ENCODE measurements at regions not wholly inside any gene's neighbourhood (a gene's known extent, or its start where the extent isn't known, plus 50 kb on each side); places are given as distances from the start of the nearest gene placed in this dataset.

GRCh38 chr9:79215821-79216220, 355.9 kb upstream of the TLE4 start:
- Histone ChIP-seq H3K9me3 (ENCODE audit: control insufficient read depth in 2 of 2, low read length in 2 of 2) (no peaks in the 10 kb centered on the region), H3K4me3 (ENCODE audit: low read length in 2 of 2) (no peak overlapping the region), H3K27ac (ENCODE audit: low read depth in 2 of 2, low read length in 2 of 2) (no peak overlapping the region), H3K27me3 (ENCODE audit: control insufficient read depth in 2 of 2, insufficient read depth in 2 of 2, low read length in 2 of 2) (no peaks in the 10 kb centered on the region), H3K9ac (ENCODE audit: low read depth in 1 of 2, low read length in 2 of 2) (no peak overlapping the region), H3K36me3 (ENCODE audit: control insufficient read depth in 2 of 2, insufficient read depth in 2 of 2, low read length in 2 of 2) (no peaks in the 10 kb centered on the region), H3K4me1 (ENCODE audit: control insufficient read depth in 2 of 2, insufficient read depth in 2 of 2, low read length in 2 of 2) (no peaks in the 10 kb centered on the region)

- no peaks in the 10 kb centered on the region for H3K4me1 ChIP-seq (ENCODE audit: control insufficient read depth in 2 of 2, insufficient read depth in 2 of 2, low read length in 2 of 2)
These were observed 351.5 kb upstream of the TLE4 start for GRCh38 chr9:79220251-79220650.

GRCh38 chr9:79220666-79221065, 351.1 kb upstream of the TLE4 start:
- Histone ChIP-seq H3K4me1 (ENCODE audit: control insufficient read depth in 2 of 2, insufficient read depth in 2 of 2, low read length in 2 of 2) (no peaks in the 10 kb centered on the region), H3K4me3 (ENCODE audit: low read length in 2 of 2) (no peak overlapping the region), H3K27ac (ENCODE audit: low read depth in 2 of 2, low read length in 2 of 2) (no peak overlapping the region), H3K9ac (ENCODE audit: low read depth in 1 of 2, low read length in 2 of 2) (no peak overlapping the region), H3K9me3 (ENCODE audit: control insufficient read depth in 2 of 2, low read length in 2 of 2) (no peaks in the 10 kb centered on the region), H3K27me3 (ENCODE audit: control insufficient read depth in 2 of 2, insufficient read depth in 2 of 2, low read length in 2 of 2) (no peaks in the 10 kb centered on the region), H3K36me3 (ENCODE audit: control insufficient read depth in 2 of 2, insufficient read depth in 2 of 2, low read length in 2 of 2) (no peaks in the 10 kb centered on the region)

More at GRCh38 chr9:79220251-79220650, 351.5 kb upstream of the TLE4 start:
- no peak overlapping the region for H3K27ac ChIP-seq (ENCODE audit: low read depth in 2 of 2, low read length in 2 of 2)
- no peaks in the 10 kb centered on the region for H3K36me3 ChIP-seq (ENCODE audit: control insufficient read depth in 2 of 2, insufficient read depth in 2 of 2, low read length in 2 of 2)
- no peak overlapping the region for H3K4me3 ChIP-seq (ENCODE audit: low read length in 2 of 2)
- no peaks in the 10 kb centered on the region for H3K9me3 ChIP-seq (ENCODE audit: control insufficient read depth in 2 of 2, low read length in 2 of 2)
- H3K27me3 ChIP-seq (ENCODE audit: control insufficient read depth in 2 of 2, insufficient read depth in 2 of 2, low read length in 2 of 2): no peaks in the 10 kb centered on the region
- H3K9ac ChIP-seq (ENCODE audit: low read depth in 1 of 2, low read length in 2 of 2): no peak overlapping the region

GRCh38 chr9:79221084-79221483, 350.7 kb upstream of the TLE4 start:
- Histone ChIP-seq H3K27me3 (ENCODE audit: control insufficient read depth in 2 of 2, insufficient read depth in 2 of 2, low read length in 2 of 2) (no peaks in the 10 kb centered on the region), H3K4me1 (ENCODE audit: control insufficient read depth in 2 of 2, insufficient read depth in 2 of 2, low read length in 2 of 2) (no peaks in the 10 kb centered on the region), H3K36me3 (ENCODE audit: control insufficient read depth in 2 of 2, insufficient read depth in 2 of 2, low read length in 2 of 2) (no peaks in the 10 kb centered on the region), H3K27ac (ENCODE audit: low read depth in 2 of 2, low read length in 2 of 2) (no peak overlapping the region), H3K4me3 (ENCODE audit: low read length in 2 of 2) (no peak overlapping the region), H3K9me3 (ENCODE audit: control insufficient read depth in 2 of 2, low read length in 2 of 2) (no peaks in the 10 kb centered on the region), H3K9ac (ENCODE audit: low read depth in 1 of 2, low read length in 2 of 2) (no peak overlapping the region)

GRCh38 chr9:79222483-79222882, 349.3 kb upstream of the TLE4 start:
- Histone ChIP-seq H3K27me3 (ENCODE audit: control insufficient read depth in 2 of 2, insufficient read depth in 2 of 2, low read length in 2 of 2) (no peaks in the 10 kb centered on the region), H3K9ac (ENCODE audit: low read depth in 1 of 2, low read length in 2 of 2) (no peak overlapping the region), H3K4me3 (ENCODE audit: low read length in 2 of 2) (no peak overlapping the region), H3K27ac (ENCODE audit: low read depth in 2 of 2, low read length in 2 of 2) (no peak overlapping the region), H3K9me3 (ENCODE audit: control insufficient read depth in 2 of 2, low read length in 2 of 2) (no peaks in the 10 kb centered on the region), H3K4me1 (ENCODE audit: control insufficient read depth in 2 of 2, insufficient read depth in 2 of 2, low read length in 2 of 2) (no peaks in the 10 kb centered on the region), H3K36me3 (ENCODE audit: control insufficient read depth in 2 of 2, insufficient read depth in 2 of 2, low read length in 2 of 2) (no peaks in the 10 kb centered on the region)

GRCh38 chr9:79224672-79225433, 346.9 kb upstream of the TLE4 start:
- no peak overlapping the region for H3K4me3 ChIP-seq (ENCODE audit: low read length in 2 of 2)
- H3K9ac ChIP-seq (ENCODE audit: low read depth in 1 of 2, low read length in 2 of 2): no peak overlapping the region
- H3K9me3 ChIP-seq (ENCODE audit: control insufficient read depth in 2 of 2, low read length in 2 of 2): no peaks in the 10 kb centered on the region
- H3K27ac ChIP-seq (ENCODE audit: low read depth in 2 of 2, low read length in 2 of 2): no peak overlapping the region
- no peaks in the 10 kb centered on the region for H3K4me1 ChIP-seq (ENCODE audit: control insufficient read depth in 2 of 2, insufficient read depth in 2 of 2, low read length in 2 of 2)
- H3K36me3 ChIP-seq (ENCODE audit: control insufficient read depth in 2 of 2, insufficient read depth in 2 of 2, low read length in 2 of 2): no peaks in the 10 kb centered on the region
- no peaks in the 10 kb centered on the region for H3K27me3 ChIP-seq (ENCODE audit: control insufficient read depth in 2 of 2, insufficient read depth in 2 of 2, low read length in 2 of 2)

GRCh38 chr9:79233542-79233941, 338.2 kb upstream of the TLE4 start:
- Histone ChIP-seq H3K4me3 (ENCODE audit: low read length in 2 of 2) (no peak overlapping the region), H3K9me3 (ENCODE audit: control insufficient read depth in 2 of 2, low read length in 2 of 2) (no peaks in the 10 kb centered on the region), H3K36me3 (ENCODE audit: control insufficient read depth in 2 of 2, insufficient read depth in 2 of 2, low read length in 2 of 2) (no peaks in the 10 kb centered on the region), H3K9ac (ENCODE audit: low read depth in 1 of 2, low read length in 2 of 2) (no peak overlapping the region), H3K27ac (ENCODE audit: low read depth in 2 of 2, low read length in 2 of 2) (no peak overlapping the region), H3K4me1 (ENCODE audit: control insufficient read depth in 2 of 2, insufficient read depth in 2 of 2, low read length in 2 of 2) (no peaks in the 10 kb centered on the region), H3K27me3 (ENCODE audit: control insufficient read depth in 2 of 2, insufficient read depth in 2 of 2, low read length in 2 of 2) (no peaks in the 10 kb centered on the region)

GRCh38 chr9:79236466-79236865, 335.3 kb upstream of the TLE4 start:
- H3K4me1 ChIP-seq (ENCODE audit: control insufficient read depth in 2 of 2, insufficient read depth in 2 of 2, low read length in 2 of 2): no peaks in the 10 kb centered on the region
- H3K9ac ChIP-seq (ENCODE audit: low read depth in 1 of 2, low read length in 2 of 2): no peak overlapping the region
- H3K36me3 ChIP-seq (ENCODE audit: control insufficient read depth in 2 of 2, insufficient read depth in 2 of 2, low read length in 2 of 2): no peaks in the 10 kb centered on the region
- no peak overlapping the region for H3K4me3 ChIP-seq (ENCODE audit: low read length in 2 of 2)
- no peak overlapping the region for H3K27ac ChIP-seq (ENCODE audit: low read depth in 2 of 2, low read length in 2 of 2)
- no peaks in the 10 kb centered on the region for H3K27me3 ChIP-seq (ENCODE audit: control insufficient read depth in 2 of 2, insufficient read depth in 2 of 2, low read length in 2 of 2)
- no peaks in the 10 kb centered on the region for H3K9me3 ChIP-seq (ENCODE audit: control insufficient read depth in 2 of 2, low read length in 2 of 2)

- Histone ChIP-seq H3K27me3 (ENCODE audit: control insufficient read depth in 2 of 2, insufficient read depth in 2 of 2, low read length in 2 of 2) (no peaks in the 10 kb centered on the region), H3K4me1 (ENCODE audit: control insufficient read depth in 2 of 2, insufficient read depth in 2 of 2, low read length in 2 of 2) (no peaks in the 10 kb centered on the region), H3K4me3 (ENCODE audit: low read length in 2 of 2) (no peak overlapping the region)
These were observed 333.9 kb upstream of the TLE4 start for GRCh38 chr9:79237861-79238260.

GRCh38 chr9:79240774-79241173, 331.0 kb upstream of the TLE4 start:
- Histone ChIP-seq H3K27ac (ENCODE audit: low read depth in 2 of 2, low read length in 2 of 2) (no peak overlapping the region), H3K4me1 (ENCODE audit: control insufficient read depth in 2 of 2, insufficient read depth in 2 of 2, low read length in 2 of 2) (no peaks in the 10 kb centered on the region), H3K27me3 (ENCODE audit: control insufficient read depth in 2 of 2, insufficient read depth in 2 of 2, low read length in 2 of 2) (no peaks in the 10 kb centered on the region), H3K4me3 (ENCODE audit: low read length in 2 of 2) (no peak overlapping the region), H3K36me3 (ENCODE audit: control insufficient read depth in 2 of 2, insufficient read depth in 2 of 2, low read length in 2 of 2) (no peaks in the 10 kb centered on the region), H3K9ac (ENCODE audit: low read depth in 1 of 2, low read length in 2 of 2) (no peak overlapping the region), H3K9me3 (ENCODE audit: control insufficient read depth in 2 of 2, low read length in 2 of 2) (no peaks in the 10 kb centered on the region)

More at GRCh38 chr9:79237861-79238260, 333.9 kb upstream of the TLE4 start:
- no peaks in the 10 kb centered on the region for H3K9me3 ChIP-seq (ENCODE audit: control insufficient read depth in 2 of 2, low read length in 2 of 2)
- H3K27ac ChIP-seq (ENCODE audit: low read depth in 2 of 2, low read length in 2 of 2): no peak overlapping the region
- H3K9ac ChIP-seq (ENCODE audit: low read depth in 1 of 2, low read length in 2 of 2): no peak overlapping the region
- H3K36me3 ChIP-seq (ENCODE audit: control insufficient read depth in 2 of 2, insufficient read depth in 2 of 2, low read length in 2 of 2): no peaks in the 10 kb centered on the region

Data from mucosa of rectum (tissue), 2 donors.